GM12878 (cell line): ENCODE measurements at regions not wholly inside any gene's neighbourhood (a gene's known extent, or its start where the extent isn't known, plus 50 kb on each side); places are given as distances from the start of the nearest gene placed in this dataset.

Experiments used
- CBFB ChIP-seq: IDR thresholded peaks from 2 replicates; pipeline ENCODE4 v1.6.1; 2016; ENCODE audit warnings: antibody characterized with exemption, low read depth
- CHD1 ChIP-seq: IDR thresholded peaks from 2 replicates; pipeline ENCODE4 v1.6.1; 2012; ENCODE audit warnings: low read depth, low read length, improper control_type of control experiment
- FOXM1 ChIP-seq: IDR thresholded peaks from 2 replicates; pipeline ENCODE4 v1.6.1; 2012; ENCODE audit warnings: low read depth, mild to moderate bottlenecking, inconsistent platforms, low read length, moderate library complexity
- GABPA ChIP-seq: IDR thresholded peaks from 2 replicates; pipeline ENCODE4 v1.6.1; 2014; ENCODE audit warnings: antibody characterized with exemption, low read depth, mild to moderate bottlenecking, inconsistent platforms
- MEF2B ChIP-seq: fragments of 450-650 bp; IDR thresholded peaks from 2 replicates; pipeline ENCODE4 v1.6.1; 2018; ENCODE audit warnings: mild to moderate bottlenecking, moderate library complexity; ENCODE audit not compliant: partially characterized antibody, poor library complexity, severe bottlenecking
- NBN ChIP-seq: fragments of 450-650 bp; IDR thresholded peaks from 2 replicates; pipeline ENCODE4 v1.6.1; 2016
- PML ChIP-seq: IDR thresholded peaks from 2 replicates; pipeline ENCODE4 v1.6.1; 2012; ENCODE audit warnings: low read length, inconsistent platforms
- POLR2AphosphoS5 ChIP-seq: IDR thresholded peaks from 2 replicates; pipeline ENCODE4 v1.6.1; 2011; ENCODE audit warnings: mild to moderate bottlenecking, low read length, inconsistent platforms
- SP1 ChIP-seq: IDR thresholded peaks from one replicate; pipeline ENCODE4 v1.6.1; 2011; ENCODE audit warnings: low read depth, low read length
- TF ChIP-seq, protein P1 (sequence below), 3 experiments: IDR thresholded peaks in 2 of 3; conservative IDR thresholded peaks in 1 of 3; 2 replicates each; pipeline ENCODE4 v1.5.1; 2011; ENCODE audit warnings: low read depth in 3 of 3, low read length in 3 of 3, mild to moderate bottlenecking in 3 of 3, control low read depth in 2 of 3, moderate library complexity in 2 of 3, inconsistent platforms in 1 of 3, mixed read lengths in 1 of 3; ENCODE audit not compliant: control insufficient read depth in 2 of 3, insufficient read depth in 1 of 3; ENCODE audit errors: extremely low read depth in 1 of 3
- TF ChIP-seq, protein P2 (sequence below): IDR thresholded peaks from 2 replicates; pipeline ENCODE4 v1.6.1; 2012; ENCODE audit warnings: mild to moderate bottlenecking, low read depth, low read length

DNA sequence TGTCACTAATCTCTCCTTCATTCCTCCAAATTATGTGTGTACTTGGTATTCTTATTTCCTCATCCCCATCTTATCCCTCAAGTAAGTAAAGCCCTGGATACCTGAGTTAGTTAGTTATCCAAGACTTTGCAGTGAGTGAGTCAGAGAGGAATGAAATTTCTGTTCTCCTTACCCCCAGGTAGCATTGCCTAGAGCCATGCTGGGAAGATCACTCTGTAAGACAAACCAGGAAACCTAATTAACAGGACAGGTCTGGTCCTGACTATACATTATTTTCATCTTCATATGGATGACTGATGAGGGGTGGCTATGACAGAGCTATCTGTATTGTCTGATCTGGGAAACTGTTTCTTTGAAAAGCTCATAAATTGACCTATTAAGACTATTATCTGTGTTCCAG, 55.0 kb upstream of the ITGA6 start:
- no peak for TF ChIP-seq NBN
- TF ChIP-seq SP1: no peak
- TF ChIP-seq, protein P1, sequence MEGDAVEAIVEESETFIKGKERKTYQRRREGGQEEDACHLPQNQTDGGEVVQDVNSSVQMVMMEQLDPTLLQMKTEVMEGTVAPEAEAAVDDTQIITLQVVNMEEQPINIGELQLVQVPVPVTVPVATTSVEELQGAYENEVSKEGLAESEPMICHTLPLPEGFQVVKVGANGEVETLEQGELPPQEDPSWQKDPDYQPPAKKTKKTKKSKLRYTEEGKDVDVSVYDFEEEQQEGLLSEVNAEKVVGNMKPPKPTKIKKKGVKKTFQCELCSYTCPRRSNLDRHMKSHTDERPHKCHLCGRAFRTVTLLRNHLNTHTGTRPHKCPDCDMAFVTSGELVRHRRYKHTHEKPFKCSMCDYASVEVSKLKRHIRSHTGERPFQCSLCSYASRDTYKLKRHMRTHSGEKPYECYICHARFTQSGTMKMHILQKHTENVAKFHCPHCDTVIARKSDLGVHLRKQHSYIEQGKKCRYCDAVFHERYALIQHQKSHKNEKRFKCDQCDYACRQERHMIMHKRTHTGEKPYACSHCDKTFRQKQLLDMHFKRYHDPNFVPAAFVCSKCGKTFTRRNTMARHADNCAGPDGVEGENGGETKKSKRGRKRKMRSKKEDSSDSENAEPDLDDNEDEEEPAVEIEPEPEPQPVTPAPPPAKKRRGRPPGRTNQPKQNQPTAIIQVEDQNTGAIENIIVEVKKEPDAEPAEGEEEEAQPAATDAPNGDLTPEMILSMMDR (IDR thresholded peaks at IDR 0.05 in 2 of 3, conservative IDR thresholded peaks at IDR 0.05 in 1 of 3; ENCODE audit: control insufficient read depth in 2 of 3, extremely low read depth in 1 of 3, insufficient read depth in 1 of 3, low read depth in 3 of 3, low read length in 3 of 3): no peak
- TF ChIP-seq GABPA: no peak
- TF ChIP-seq, protein P2, sequence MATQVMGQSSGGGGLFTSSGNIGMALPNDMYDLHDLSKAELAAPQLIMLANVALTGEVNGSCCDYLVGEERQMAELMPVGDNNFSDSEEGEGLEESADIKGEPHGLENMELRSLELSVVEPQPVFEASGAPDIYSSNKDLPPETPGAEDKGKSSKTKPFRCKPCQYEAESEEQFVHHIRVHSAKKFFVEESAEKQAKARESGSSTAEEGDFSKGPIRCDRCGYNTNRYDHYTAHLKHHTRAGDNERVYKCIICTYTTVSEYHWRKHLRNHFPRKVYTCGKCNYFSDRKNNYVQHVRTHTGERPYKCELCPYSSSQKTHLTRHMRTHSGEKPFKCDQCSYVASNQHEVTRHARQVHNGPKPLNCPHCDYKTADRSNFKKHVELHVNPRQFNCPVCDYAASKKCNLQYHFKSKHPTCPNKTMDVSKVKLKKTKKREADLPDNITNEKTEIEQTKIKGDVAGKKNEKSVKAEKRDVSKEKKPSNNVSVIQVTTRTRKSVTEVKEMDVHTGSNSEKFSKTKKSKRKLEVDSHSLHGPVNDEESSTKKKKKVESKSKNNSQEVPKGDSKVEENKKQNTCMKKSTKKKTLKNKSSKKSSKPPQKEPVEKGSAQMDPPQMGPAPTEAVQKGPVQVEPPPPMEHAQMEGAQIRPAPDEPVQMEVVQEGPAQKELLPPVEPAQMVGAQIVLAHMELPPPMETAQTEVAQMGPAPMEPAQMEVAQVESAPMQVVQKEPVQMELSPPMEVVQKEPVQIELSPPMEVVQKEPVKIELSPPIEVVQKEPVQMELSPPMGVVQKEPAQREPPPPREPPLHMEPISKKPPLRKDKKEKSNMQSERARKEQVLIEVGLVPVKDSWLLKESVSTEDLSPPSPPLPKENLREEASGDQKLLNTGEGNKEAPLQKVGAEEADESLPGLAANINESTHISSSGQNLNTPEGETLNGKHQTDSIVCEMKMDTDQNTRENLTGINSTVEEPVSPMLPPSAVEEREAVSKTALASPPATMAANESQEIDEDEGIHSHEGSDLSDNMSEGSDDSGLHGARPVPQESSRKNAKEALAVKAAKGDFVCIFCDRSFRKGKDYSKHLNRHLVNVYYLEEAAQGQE: no peak
- no peak for TF ChIP-seq MEF2B
- no peak for TF ChIP-seq PML
- no peak for TF ChIP-seq CBFB
- TF ChIP-seq POLR2AphosphoS5: no peak
- TF ChIP-seq CHD1: no peak
- TF ChIP-seq FOXM1: no peak
